ENCODE measurements at regions not wholly inside any gene's neighbourhood (a gene's known extent, or its start where the extent isn't known, plus 50 kb on each side); places are given as distances from the start of the nearest gene placed in this dataset.

GRCh38 chr6:163630991-163631390, 216.5 kb downstream of the QKI start:
- no peak for DNase-seq

GRCh38 chr6:163630572-163630971, 216.1 kb downstream of the QKI start:
- no peak for DNase-seq

DNA sequence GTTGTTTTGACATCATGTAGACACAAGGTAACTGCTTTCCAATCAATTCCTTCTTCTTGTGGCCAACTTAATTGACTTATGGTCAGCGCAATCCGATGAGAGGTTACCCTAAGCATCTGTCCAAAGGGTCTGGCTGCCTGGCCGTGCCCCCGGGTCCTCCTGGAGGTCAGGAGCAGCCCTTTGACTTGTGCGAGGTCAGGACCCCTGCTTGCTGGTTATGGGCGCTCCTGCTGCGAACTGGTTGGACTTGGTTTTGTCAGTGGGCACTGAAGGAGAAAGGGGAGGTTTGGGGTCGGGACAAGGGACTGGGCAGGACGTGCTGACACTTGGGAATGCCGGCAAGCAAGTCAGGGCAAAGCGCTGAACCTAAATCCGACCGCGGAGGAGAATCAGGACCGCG, 215.6 kb downstream of the QKI start:
- no peak for DNase-seq
